ENCODE measurements at regions not wholly inside any gene's neighbourhood (a gene's known extent, or its start where the extent isn't known, plus 50 kb on each side); places are given as distances from the start of the nearest gene placed in this dataset.

GRCh38 chr3:157807280-157807679, 298.9 kb downstream of the SHOX2 start:
- TF ChIP-seq CTCF (IDR thresholded peaks at IDR 0.05), result no peak
- TF ChIP-seq EP300 (IDR thresholded peaks at IDR 0.05), result no peak

All from gastroesophageal sphincter (tissue), 3 donors.